OCI-LY3 (cell line): ENCODE measurements at regions not wholly inside any gene's neighbourhood (a gene's known extent, or its start where the extent isn't known, plus 50 kb on each side); places are given as distances from the start of the nearest gene placed in this dataset.

Experiments
- CTCF ChIP-seq: fragments of 200-600, 300-600 bp; sonication (generic); IDR thresholded peaks from 2 replicates; pipeline ENCODE4 v1.5.1; 2014; ENCODE audit warnings: antibody characterized with exemption, low read length, low read depth
- EZH2phosphoT487 ChIP-seq: fragments of 200-600 bp; shearing (Covaris generic); IDR thresholded peaks from 2 replicates; pipeline ENCODE4 v1.6.1; 2018; ENCODE audit warnings: antibody characterized with exemption, mixed run types, low read depth

DNA sequence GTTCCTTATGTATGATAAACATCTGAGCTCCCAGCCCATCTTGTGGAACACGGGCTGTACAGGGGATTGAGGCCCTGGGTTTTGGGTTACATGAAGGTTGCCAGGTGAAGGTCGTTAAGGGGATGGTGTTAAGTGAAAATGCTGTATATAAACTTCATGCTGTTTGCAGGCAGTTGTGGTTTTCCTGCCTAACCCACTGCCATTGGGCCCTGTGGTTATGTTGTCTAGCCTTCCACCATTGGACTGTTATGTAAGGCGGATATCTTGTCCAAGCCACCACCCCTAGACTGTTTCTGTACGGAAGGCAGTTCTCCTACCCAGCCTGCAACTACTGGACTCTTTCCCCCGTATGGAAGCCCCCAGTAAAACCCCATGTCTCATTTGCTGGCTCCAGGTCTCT is 246.1 kb downstream of the KIF4B start:
- TF ChIP-seq CTCF (no peak), EZH2phosphoT487 (no peak)
